ENCODE measurements at regions not wholly inside any gene's neighbourhood (a gene's known extent, or its start where the extent isn't known, plus 50 kb on each side); places are given as distances from the start of the nearest gene placed in this dataset.
"Not testable (repeated sequence)": the region's sequence is repeated elsewhere in the genome, so short reads cannot be mapped to it uniquely, and the experiment has no call there.

DNA sequence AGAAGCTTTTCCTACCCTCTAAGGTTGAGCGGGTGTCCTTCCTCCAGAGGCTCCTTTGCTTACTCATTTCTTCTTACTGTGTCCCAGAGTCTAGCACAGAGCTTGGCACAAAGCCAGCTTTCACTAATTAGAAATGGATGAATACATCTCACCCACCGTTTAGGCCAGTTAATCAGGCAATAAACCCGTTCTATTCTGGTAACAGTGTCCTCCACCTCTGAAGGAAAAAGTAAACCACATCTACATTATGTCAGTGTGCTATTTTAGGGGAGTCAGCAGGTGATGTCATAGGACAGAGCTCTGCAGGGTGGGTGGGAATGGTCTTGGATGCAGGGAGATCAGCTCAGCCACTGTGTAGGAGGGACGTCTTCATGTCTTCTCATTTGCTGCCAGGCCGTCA is 109.2 kb downstream of the OSTF1 start:
- DNase-seq = no peak

DNA sequence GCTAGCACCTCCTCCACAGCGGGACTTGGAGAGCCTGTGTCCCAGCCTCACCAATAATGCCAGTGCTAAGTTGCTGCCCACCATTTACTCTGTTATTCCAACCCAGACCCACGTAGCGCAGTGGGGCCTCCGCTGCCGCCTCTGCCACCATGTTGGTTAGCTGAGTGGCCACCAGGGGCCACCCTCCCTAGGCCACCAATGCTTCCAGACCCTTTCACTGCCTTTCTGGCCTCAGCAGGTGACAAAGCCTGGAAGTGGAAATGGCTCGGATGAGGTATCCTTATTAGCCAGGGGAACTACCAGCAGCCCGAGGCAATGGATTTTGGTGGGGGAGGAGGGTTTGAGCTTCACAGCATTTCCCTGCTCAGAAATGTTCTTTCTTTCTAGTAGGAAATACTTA is 110.1 kb downstream of the OSTF1 start:
- DNase-seq = no peak

DNA sequence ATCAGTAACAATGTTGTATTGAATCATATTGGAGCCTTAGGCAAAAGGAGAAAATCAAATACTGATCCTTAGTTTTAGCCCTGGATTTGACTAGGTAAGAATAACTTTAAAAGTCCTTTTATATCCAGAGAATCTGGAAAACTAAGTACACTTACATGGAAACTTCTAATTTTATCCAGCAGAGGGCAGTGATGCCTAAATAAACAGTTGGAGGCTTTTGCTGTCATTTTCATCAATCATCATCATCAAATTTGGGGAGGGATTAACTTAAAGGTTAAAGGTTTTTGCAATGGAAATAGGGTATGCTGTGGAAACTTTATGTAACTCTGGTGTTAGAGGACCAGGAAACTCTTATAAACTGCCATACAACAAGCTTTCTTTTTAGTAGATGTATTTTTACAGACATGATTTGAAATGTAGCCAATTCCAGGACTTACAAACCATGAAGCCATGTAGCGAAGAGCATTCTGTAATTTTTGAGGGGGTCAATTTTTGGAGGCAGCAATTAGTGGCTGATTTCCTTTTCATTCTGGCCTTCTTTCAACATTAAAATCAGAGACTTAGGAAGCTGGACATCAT is 112.7 kb downstream of the OSTF1 start:
- DNase-seq = no peak

DNA sequence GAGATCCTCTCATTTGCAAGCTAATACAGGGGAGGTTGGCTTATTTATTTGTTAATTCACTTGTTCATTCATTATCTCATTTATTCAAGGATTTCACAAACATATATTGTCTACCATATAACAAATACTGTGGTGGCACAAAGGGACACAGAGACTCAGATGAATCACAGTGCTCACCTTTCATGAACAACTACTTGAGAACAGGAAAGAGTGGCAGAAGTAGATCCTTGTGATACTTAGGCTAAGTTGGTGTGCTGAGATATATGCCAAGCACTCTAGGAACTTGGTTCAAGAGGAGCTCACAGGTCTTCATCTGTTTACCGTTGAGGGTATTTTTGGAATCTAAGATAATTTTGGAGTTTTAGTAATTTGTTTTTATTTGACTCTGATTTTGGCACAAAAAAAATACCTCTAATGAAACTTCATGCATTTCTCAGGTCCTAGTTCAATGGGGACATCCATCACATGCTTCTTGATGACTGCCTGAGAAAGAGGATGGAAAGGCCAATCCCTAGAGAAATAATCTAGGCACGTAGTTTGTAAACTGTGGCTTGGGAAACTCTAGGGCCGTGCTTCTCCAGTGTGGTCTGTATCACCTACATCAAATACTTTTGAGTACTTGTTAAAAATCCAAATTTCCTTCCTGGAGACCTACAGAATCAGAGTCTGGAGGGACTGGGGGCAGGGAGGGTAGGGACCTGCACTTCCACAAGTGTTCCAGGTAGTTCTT is 113.3 kb downstream of the OSTF1 start:
- no peak for DNase-seq

DNA sequence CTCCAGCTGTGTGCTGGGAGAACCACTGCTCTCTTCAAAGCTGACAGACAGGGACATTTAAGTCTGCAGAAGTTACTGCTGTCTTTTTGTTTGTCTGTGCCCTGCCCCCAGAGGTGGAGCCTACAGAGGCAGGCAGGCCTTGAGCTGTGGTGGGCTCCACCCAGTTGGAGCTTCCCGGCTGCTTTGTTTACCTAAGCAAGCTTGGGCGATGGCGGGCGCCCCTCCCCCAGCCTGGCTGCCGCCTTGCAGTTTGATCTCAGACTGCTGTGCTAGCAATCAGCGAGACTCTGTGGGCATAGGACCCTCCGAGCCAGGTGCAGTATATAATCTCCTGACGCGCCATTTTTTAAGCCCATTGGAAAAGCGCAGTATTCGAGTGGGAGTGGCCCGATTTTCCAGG is 119.7 kb downstream of the OSTF1 start:
- not testable (repeated sequence) for DNase-seq

DNA sequence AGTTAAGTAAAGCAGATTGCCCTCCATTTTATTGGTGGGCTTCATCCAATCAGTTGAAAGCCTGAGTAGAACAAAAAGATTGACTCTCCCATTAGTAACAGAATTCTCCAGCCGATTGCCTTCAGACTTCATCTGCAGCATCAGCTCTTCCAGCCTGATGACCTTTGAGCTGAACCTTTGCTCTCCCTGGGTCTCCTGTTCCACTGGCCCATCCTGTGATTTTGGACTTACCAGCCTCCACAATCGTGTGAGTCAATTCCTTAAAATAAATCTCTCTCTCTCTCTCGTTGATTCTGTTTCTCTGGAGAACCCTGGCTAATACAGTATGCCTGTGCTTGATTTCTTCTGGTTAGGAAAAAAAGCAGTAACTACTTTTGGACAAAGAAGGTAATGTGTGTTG is 121.9 kb downstream of the OSTF1 start:
- no peak for DNase-seq

DNA sequence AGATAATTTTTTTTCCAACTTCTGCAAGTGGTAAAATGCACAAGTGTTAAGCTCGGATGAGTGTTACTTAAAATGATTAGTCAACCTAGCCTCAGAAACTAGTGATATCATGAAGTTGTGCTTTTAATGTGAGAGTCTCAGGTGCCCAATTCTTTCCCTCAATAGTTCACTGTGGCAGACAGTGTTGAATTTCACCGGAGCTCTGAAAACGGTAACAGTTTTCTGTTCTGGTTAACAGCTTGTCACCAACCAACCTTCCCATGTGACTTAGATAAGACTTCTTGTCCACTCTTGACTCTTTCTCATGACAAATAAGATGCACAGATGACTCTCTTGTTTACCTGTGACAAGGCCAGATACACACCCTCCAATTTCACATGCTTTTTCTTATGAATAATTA is 125.5 kb downstream of the OSTF1 start:
- DNase-seq = no peak

DNA sequence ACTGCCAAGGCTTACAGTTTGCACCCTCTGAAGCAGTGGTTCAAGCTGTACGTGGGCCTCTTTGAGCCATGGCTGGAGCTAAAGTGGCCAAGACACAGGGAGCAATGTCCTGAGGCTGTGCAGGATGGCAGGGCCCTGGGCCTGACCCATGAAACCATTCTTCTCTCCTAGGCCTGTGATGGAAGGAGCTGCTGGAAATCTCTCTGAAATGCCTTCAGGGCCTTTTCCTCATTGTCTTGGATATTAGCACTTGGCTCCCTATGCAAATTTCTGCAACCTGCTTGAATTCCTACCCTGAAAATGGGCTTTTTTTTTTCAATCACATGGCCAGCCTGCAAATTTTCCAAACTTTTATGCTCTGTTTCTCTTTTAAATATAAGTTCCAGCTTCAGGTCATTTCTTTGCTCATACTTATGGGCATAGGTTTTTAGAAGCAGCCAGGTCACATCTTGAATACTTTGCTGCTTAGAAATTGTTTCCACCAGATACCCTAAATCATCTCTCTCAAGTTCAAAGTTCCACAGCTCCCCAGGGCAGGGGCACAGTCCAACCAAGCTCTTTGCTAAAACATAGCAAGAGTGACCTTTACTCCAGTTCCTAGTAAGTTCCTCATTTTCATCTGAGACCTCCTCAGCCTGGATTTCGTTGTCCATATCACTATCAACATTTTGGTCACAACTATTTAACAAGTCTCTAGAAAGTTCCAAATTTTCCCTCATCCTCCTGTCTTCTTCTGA is 138.3 kb downstream of the OSTF1 start:
- no peak for DNase-seq

DNA sequence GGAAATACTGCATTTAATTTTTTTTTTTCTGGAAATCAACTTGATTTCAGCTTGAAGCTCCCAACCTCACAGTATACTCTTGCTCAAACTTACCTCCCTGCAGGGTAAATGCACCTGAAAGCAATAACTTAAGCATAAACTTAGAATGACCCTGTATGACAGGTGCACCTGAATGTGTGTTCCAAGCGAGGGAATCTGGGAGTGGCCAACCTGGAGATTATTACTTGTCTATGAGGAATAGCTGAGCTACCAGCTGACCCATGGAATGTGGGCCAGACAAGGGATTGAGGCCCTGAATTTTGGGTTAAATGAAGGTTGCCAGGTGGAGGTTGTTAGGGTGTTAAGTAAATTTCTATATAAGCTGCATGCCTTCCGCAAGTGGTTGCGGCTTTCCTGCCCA is 140.6 kb downstream of the OSTF1 start:
- no peak for DNase-seq

DNA sequence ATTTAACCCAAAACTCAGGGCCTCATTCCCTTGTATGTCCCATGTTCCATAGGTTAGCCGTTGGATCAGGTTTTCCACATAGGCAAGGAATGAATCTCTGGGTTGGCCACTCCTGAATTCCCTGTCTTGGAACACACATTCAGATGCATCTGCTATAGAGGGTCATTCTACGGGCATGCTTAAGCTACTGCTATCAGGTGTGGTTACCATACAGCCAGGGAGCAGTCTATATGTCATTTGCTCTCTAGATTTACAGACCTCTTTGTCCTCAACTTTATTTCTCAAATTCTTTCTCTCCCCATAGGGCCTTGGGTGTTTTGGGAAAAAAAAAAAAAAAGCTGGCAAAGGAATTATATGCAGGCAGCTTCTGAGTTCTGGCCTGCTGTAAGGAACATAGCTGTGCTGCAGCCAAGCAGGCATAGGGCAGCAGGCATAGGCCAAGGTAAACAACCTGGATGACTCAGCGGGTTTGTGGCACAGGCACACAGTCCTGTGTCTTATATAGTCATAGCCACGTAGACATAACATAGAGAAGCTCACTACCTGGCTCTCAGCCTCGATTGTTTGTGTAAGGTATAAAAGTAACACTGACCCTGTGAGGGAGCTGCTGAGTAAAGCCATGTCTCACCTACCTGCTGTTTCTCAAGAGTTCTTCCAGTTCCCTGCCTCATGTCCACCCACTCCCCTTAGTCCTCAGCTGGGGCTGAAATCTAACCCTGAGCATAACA is 141.5 kb downstream of the OSTF1 start:
- DNase-seq = no peak

DNA sequence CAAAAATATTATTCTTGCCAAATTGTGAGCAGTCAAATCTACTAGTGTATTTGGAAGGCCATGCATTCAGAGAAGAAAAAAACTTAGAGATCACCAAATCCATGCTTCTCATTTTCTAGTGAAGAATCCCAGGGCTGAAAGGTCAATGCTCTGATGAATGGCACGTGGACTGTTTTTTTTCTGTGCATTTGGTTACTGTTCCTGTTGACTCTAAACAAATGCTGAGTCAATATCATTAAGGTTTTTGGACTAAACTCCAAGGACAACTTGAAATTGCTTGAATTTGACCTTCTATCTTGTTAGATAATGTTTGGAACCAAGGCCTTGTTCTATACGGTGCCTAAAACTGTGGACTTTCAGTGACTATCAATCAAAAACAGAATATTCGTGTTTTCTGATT is 142.2 kb downstream of the OSTF1 start:
- no peak for DNase-seq

DNA sequence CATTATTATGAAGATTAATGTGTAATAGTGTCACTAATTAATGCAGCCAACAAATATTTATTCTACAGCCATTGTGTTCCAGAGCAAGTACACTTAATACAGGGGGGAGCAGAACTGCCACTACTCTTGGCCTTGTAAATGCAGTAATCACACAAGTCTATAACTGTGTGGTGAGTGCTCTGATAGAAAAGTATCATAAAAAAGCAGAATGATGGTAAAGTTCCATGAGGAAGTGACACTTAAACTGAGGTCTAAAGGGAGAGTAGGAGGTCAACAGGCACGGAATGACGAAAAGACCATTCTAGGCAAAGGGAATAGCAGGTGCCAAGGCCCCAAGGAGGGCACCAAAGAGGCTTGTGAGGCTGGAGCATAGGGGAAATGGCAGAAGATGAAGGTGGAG is 142.9 kb downstream of the OSTF1 start:
- DNase-seq = no peak

DNA sequence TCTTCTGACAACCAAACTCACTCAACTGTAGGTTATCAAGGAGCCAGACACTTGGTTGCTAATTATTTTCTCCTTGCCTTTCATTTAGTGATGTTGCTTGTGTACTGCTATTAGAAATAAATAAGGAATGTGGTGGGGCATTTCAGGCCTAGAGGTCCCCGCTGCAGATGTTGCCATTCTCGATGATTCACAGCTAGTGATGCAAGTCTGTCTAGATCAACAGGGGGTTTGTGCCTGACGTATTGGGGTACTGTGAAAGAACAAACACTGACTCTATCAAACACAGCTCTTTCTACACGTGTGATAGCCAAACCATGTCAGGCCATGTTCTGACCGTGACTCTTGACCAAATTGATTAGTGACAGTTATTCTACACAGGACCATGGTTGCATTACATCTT is 144.7 kb downstream of the OSTF1 start:
- DNase-seq = no peak

DNA sequence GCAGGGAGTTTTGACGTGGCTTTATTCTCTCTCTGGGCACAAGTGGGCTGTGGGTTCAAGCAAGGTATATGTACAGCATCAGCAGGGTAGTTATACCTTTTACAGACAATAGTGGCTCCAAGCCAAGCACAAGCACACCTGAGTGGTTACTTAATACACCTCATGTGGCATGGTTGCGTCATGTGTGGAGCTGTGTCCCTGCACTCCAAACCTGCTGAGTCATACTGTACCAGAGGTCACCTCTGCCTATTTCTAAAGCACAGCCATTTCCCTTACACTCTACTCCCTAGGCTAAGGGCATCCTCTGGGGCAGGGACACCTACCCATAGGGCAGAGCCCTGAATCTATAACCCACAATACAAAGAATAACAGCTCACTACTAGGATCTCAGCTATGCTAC is 147.3 kb downstream of the OSTF1 start:
- DNase-seq = no peak

DNA sequence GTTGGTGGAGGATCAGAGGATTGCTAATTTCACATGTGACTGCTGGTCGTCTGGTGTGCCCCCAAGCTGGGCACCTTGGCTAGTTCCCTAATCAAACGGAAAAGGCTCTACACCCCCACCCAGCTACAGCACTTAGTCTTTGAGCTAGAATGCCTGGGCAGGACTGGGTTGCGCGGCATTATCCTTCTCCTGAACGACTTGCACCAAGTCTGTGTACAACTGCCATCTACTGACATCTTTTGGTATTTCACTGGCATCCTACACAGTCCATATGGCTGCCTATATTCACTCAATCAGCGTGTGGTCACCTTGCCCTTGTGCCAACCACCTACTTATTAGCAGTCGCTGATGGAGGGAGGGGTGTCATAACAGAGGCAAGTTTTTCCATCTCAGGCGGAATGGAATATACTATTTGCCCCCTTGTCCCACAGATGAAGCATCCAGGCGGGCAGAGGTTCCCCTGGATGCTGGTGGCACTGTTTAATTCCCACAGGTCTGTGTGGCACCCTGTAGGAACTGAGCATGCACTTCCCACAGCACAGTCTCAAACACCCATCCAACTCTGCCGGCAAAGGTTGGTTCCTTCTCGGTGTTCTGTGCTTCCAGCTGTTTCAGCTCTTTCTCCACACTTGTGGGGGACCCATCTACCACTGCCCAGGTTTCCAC is 150.1 kb downstream of the OSTF1 start:
- no peak for DNase-seq

DNA sequence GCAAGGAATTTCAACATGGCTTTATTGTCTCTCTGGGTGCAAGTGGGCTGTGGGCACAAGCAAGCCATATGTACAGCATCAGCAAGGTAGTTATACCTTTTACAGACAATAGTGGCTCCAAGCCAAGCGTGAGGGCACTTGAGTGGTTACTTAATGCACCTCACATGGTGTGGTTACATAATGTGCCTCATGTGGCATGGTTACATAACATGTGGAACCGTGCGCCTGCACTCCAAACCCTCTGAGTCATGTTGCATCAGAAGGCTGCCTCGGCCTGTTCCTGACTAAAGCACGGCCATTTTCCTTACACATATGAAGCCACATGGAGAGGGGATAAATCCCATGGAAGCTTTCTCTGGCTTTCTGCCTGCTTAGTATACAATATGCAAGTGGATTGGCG is 150.9 kb downstream of the OSTF1 start:
- no peak for DNase-seq

DNA sequence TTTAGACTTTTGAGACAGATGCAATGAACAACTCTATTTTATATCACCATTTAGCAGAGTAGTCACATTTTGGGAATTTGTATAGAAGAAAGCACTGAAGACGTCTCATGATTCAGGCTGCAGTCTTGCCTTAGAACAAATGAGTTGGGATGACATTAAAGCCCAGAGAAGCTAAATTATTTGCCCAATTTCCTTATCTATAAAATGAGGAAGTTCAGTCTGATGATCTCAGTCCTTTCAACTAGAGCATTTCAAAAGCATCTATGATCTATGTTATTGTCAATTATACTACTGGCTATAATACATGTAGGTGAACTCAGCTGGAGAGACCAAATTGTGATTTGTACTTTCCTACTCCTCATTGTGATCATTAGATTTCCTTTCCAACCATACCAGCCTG is 154.1 kb downstream of the OSTF1 start:
- DNase-seq = no peak

DNA sequence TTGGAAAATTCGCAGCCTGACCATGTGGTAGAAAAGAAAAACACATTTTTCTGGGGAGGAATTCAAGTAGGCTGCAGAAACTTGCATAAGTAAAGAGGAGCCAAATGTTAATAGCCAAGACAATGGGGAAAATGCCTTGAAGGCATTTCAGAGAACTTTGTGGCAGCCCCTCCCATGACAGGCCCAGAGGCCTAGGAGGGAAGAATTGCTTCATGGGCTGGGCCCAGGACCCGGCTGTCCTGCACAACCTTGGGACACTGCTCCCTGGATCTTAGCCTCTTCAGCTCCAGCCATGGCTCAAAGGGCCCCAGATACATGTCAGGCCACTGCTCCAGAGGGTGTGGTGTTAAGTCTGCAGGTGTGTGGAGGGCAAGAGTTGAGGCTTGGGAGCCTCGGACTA is 158.6 kb downstream of the OSTF1 start:
- DNase-seq = no peak

DNA sequence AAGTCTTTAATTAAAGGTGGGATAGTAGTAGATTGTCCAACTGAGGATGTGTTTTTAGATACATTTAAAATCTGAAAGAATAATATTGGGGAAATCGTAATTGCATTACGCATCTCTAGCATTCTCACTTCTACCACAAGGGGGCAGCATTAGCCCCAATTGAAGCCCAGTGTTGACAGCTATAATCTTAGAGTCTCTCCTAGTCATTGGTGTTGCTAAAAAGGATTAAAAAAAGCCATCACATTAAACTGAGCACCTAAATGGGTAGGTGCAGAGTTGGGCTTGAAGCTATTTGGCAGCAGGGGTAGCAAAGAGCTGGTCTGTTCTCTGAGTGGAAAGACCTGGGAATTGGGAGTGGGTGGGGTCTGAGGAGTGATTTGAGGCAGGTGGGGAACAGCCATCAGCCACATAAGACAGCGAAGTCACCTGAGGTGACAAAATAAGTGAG is 177.2 kb downstream of the OSTF1 start:
- no peak for DNase-seq

DNA sequence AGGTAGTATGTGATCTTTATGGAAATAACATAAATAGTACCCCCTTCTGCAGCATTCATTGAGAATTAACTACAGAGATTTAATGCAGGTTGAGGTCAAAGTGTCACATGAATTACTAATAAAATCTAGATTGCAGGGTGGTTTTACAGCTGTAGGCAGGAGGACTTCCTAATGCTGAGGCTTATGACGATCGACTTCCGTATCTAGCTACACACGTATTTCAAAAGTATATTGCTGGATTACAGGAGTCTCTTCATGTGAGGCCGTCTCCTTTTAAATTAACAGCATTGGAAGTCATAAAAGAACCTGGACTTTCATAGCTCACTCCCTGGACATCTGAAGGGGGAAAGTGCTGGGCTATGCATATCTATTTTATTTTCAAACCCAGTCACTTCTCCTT is 180.9 kb downstream of the OSTF1 start:
- DNase-seq = no peak

DNA sequence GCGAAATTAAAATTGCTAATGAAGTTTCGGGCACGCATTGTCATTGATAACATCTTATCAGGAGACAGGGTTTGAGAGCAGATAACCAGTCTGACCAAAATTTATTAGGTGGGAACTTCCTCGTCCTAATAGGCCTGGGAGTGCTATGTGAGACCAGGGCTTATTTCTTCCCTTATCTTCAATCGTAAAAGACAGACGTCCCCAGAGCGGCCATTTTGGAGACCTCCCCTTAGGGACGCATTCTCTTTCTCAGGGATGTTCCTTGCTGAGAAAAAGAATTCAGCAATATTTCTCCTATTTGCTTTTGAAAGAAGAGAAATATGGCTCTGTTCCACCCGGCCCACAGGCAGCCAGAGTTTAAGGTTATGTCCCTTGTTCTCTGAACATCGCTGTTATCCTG is 184.7 kb downstream of the OSTF1 start:
- not testable (repeated sequence) for DNase-seq

DNA sequence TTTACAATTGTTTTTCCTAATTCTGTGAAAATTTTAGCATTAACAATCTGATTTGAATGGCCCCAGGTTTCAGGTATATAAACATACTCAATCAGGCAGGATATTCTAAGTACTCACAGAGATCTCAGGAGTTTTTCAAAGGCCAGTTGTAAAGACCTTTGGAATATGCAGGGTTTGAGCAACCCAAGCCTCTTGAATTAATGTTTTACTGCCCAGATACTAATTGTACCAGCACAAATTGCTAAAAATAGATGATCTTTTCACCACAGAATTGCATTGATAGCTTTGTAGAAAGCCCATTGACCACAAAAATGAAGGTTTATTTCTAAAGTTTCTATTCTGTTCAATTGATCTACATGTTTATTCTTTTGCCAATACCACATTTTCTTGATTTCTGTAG is 186.5 kb downstream of the OSTF1 start:
- DNase-seq = no peak

DNA sequence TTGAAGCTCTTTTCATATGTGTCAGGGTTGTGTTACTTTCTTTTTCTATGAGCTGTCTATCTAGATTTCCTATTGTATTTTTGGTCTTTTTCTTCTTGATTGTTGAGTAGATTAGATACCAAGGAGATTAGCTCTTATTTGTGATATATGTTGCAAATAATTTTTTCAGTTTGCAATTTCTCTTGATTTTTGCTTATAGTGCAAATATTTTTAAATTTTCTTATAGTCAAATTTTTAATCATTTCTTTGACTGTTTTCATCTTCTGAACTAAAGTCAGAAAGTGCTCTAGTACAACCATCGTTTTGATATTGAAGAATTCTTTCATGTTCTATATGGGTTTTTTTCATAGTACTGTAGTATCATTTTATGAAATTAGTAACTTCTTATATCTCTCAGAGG is 193.7 kb downstream of the OSTF1 start:
- DNase-seq = no peak
